Thyroid gland (tissue), 4 donors: ENCODE measurements at regions not wholly inside any gene's neighbourhood (a gene's known extent, or its start where the extent isn't known, plus 50 kb on each side); places are given as distances from the start of the nearest gene placed in this dataset.
"Not testable (repeated sequence)": the region's sequence is repeated elsewhere in the genome, so short reads cannot be mapped to it uniquely, and the experiment has no call there.

Experiments
- DNase-seq, 2 donors: peaks; one replicate each; pipeline ENCODE4 v3.0.0-alpha.2; 2019
- H3K27ac ChIP-seq, 3 donors: fragments of 200-600 bp; sonication (generic); 1 replicate in 2 of 3; 2 replicates in 1 of 3; pipeline ENCODE4 v1.5.1; 2016 to 2019; ENCODE audit warnings: mild to moderate bottlenecking in 1 of 3, moderate library complexity in 1 of 3
- H3K27me3 ChIP-seq: fragments of 200-600 bp; sonication (generic); one replicate; pipeline ENCODE4 v1.5.1; 2019
- H3K36me3 ChIP-seq, 2 donors: fragments of 200-600 bp; sonication (generic); one replicate each; pipeline ENCODE4 v1.5.1; 2016 to 2019
- H3K4me1 ChIP-seq, 2 donors: fragments of 200-600 bp; sonication (generic); one replicate each; pipeline ENCODE4 v1.5.1; 2017 to 2019
- H3K4me3 ChIP-seq, 3 donors: fragments of 200-600 bp; sonication (generic); replicated peaks in 1 of 3; 1 replicate in 2 of 3; 2 replicates in 1 of 3; pipeline ENCODE4 v1.5.1; 2016; ENCODE audit warnings: mild to moderate bottlenecking in 1 of 3
- H3K9me3 ChIP-seq: fragments of 200-600 bp; sonication (generic); one replicate; pipeline ENCODE4 v1.5.1; 2017
- POLR2A ChIP-seq, 2 donors: fragments of 450-650 bp; IDR thresholded peaks; one replicate each; pipeline ENCODE4 v1.6.1; 2017; ENCODE audit warnings: antibody characterized with exemption in 2 of 2, mild to moderate bottlenecking in 2 of 2, moderate library complexity in 1 of 2
- WGBS, 2 donors: methylation state at CpG; one replicate each; pipeline ENCODE4 v1.1.5; 2017; 5-methylcytosine and 5-hydroxymethylcytosine counted together
- intact Hi-C: fragments of 100-400 bp; cut with DNase I; formaldehyde crosslinking; loops from one replicate; pipeline ENCODE4 v1.15.1; 2023
- TF ChIP-seq, protein P1 (sequence below), 6 experiments: fragments of 200-600 bp in 3 of 6; fragments of 450-650 bp in 3 of 6; sonication (generic) in 3 of 6; IDR thresholded peaks; one replicate each; pipeline ENCODE4 v1.5.1; 2016 to 2019; ENCODE audit warnings: antibody characterized with exemption in 6 of 6, mild to moderate bottlenecking in 2 of 6, inconsistent platforms in 1 of 6, moderate library complexity in 1 of 6

- intact Hi-C loops, result no loop called here
- WGBS, 2 donors, result 61 to 66% methylated on average over 2 of the region's 2 CpGs
Observed at GRCh38 chr5:88033191-88033590, 235.5 kb downstream of the TMEM161B start.

DNA sequence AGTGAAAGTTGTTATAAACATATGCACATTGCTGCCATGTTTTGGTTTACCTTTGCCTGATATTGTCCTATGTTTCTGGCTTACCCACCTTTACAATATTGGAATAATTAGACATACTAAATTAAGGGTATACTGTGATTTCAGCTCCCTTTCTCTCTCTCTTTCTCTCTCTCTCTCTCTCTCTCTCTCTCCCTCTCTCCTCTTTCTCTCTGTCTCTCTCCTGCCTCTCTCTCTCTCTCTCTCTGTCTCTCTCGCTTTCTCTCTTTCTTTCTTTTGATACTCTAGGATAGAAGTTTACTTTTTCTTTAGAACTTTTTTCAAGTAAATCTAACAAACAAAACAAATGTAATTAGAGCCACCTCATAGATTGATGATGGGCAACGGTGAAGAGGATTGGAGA, 239.6 kb downstream of the TMEM161B start:
- intact Hi-C loops, result no loop called here
- no peaks in the 10 kb centered on the region for H3K4me1 ChIP-seq
- no peak for DNase-seq
- TF ChIP-seq POLR2A (IDR thresholded peaks at IDR 0.05), result no peak
- TF ChIP-seq, protein P1, sequence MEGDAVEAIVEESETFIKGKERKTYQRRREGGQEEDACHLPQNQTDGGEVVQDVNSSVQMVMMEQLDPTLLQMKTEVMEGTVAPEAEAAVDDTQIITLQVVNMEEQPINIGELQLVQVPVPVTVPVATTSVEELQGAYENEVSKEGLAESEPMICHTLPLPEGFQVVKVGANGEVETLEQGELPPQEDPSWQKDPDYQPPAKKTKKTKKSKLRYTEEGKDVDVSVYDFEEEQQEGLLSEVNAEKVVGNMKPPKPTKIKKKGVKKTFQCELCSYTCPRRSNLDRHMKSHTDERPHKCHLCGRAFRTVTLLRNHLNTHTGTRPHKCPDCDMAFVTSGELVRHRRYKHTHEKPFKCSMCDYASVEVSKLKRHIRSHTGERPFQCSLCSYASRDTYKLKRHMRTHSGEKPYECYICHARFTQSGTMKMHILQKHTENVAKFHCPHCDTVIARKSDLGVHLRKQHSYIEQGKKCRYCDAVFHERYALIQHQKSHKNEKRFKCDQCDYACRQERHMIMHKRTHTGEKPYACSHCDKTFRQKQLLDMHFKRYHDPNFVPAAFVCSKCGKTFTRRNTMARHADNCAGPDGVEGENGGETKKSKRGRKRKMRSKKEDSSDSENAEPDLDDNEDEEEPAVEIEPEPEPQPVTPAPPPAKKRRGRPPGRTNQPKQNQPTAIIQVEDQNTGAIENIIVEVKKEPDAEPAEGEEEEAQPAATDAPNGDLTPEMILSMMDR (IDR thresholded peaks at IDR 0.05), result no peak
- no peak overlapping the region for H3K27ac ChIP-seq
- WGBS, 2 donors, result 85 to 88% methylated on average over 2 of the region's 2 CpGs
- no peaks in the 10 kb centered on the region for H3K27me3 ChIP-seq
- no peaks in the 10 kb centered on the region for H3K36me3 ChIP-seq
- no peaks in the 10 kb centered on the region for H3K9me3 ChIP-seq
- H3K4me3 ChIP-seq, result no peak overlapping the region

More at GRCh38 chr5:88033191-88033590, 235.5 kb downstream of the TMEM161B start:
- Histone ChIP-seq H3K27ac (no peak overlapping the region), H3K36me3 (no peaks in the 10 kb centered on the region), H3K9me3 (no peaks in the 10 kb centered on the region), H3K27me3 (no peaks in the 10 kb centered on the region), H3K4me1 (no peaks in the 10 kb centered on the region), H3K4me3 (no peak overlapping the region)
- no peak for DNase-seq
- TF ChIP-seq, protein P1 (IDR thresholded peaks at IDR 0.05), result no peak
- no peak for TF ChIP-seq POLR2A (IDR thresholded peaks at IDR 0.05)

- no peaks in the 10 kb centered on the region for H3K9me3 ChIP-seq
- no peaks in the 10 kb centered on the region for H3K27me3 ChIP-seq
- H3K4me1 ChIP-seq, result no peaks in the 10 kb centered on the region
- no peak overlapping the region for H3K27ac ChIP-seq
- intact Hi-C loops, result no loop called here
- no peak for DNase-seq
- no peaks in the 10 kb centered on the region for H3K36me3 ChIP-seq
- WGBS, 2 donors, result 76 to 80% methylated on average over 5 of the region's 5 CpGs
- TF ChIP-seq, protein P1 (IDR thresholded peaks at IDR 0.05), result no peak
- TF ChIP-seq POLR2A (IDR thresholded peaks at IDR 0.05), result no peak
- H3K4me3 ChIP-seq, result no peak overlapping the region
Observed at GRCh38 chr5:88021141-88021540, 247.5 kb downstream of the TMEM161B start.

DNA sequence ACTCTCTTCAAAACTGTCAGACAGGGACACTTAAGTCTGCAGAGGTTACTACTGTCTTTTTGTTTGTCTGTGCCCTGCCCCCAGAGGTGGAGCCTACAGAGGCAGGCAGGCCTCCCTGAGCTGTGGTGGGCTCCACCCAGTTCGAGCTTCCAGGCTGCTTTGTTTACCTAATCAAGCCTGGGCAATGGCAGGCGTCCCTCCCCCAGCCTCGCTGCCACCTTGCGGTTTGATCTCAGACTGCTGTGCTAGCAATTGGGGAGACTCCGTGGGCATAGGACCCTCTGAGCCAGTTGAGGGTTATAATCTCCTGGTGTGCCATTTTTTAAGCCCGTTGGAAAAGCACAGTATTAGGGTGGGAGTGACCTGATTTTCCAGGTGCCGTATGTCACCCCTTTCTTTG, 253.7 kb downstream of the TMEM161B start:
- intact Hi-C loops, H3K9me3 ChIP-seq, DNase-seq, H3K4me3 ChIP-seq, H3K27me3 ChIP-seq, H3K36me3 ChIP-seq, H3K4me1 ChIP-seq, H3K27ac ChIP-seq: not testable (repeated sequence)
- 63 to 89% methylated on average over 5 to 6 of the region's 7 CpGs for WGBS, 2 donors

DNA sequence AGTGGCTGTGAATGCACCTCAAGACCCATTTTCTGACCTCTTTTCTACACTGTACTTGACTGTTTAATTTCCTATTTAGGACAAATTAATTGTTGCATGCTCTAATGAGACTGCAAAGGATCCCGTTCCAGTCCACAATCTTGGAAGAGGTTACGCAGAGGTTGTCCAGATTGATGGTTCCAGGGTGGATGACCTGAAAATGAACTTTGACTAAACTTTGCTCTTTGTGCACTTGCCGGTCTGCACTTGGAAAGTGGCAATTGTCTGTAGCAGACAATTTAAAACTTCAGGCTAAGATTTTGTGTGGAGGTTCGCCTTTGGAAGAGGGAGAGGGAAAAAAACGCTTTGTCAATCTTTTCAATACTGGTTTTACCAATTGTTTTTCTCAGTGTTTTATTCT, 267.8 kb downstream of the TMEM161B start:
- Histone ChIP-seq H3K9me3 (no peaks in the 10 kb centered on the region), H3K27ac (no peak overlapping the region), H3K4me3 (no peak overlapping the region), H3K27me3 (no peaks in the 10 kb centered on the region), H3K36me3 (no peaks in the 10 kb centered on the region), H3K4me1 (no peaks in the 10 kb centered on the region)
- 45 to 54% methylated on average over 5 of the region's 5 CpGs for WGBS, 2 donors
- DNase-seq, result no peak
- intact Hi-C loops, result no loop called here
- no peak for TF ChIP-seq POLR2A (IDR thresholded peaks at IDR 0.05)
- TF ChIP-seq, protein P1 (IDR thresholded peaks at IDR 0.05), result no peak

DNA sequence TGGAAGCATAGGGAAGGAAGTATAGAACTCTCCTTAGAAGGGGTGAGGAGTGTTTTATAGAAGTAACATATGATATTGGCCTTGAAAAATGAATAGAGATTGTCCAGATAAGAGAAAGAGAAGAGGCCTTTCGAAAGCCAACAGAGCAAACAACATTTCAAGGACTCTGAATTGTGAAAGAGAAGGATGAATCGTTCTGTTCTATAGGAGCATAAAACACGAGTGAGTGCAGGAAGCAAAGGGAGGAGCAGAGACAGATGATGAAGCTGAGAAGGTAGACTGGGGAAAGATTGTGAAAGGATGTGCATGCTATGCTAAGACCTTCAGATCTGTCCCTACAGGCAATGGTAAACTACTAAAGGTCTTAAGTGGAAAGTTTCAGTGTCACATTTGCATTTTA, 271.0 kb downstream of the TMEM161B start:
- no peaks in the 10 kb centered on the region for H3K27me3 ChIP-seq
- no peaks in the 10 kb centered on the region for H3K36me3 ChIP-seq
- no peak overlapping the region for H3K27ac ChIP-seq
- H3K4me1 ChIP-seq, result no peaks in the 10 kb centered on the region
- TF ChIP-seq, protein P1 (IDR thresholded peaks at IDR 0.05), result no peak
- TF ChIP-seq POLR2A (IDR thresholded peaks at IDR 0.05), result no peak
- WGBS, 2 donors, result 23 to 48% methylated on average over 2 to 3 of the region's 3 CpGs
- no peak overlapping the region for H3K4me3 ChIP-seq
- intact Hi-C loops, result no loop called here
- no peaks in the 10 kb centered on the region for H3K9me3 ChIP-seq
- DNase-seq, result no peak
